ENCODE measurements at regions not wholly inside any gene's neighbourhood (a gene's known extent, or its start where the extent isn't known, plus 50 kb on each side); places are given as distances from the start of the nearest gene placed in this dataset.
"Not testable (repeated sequence)": the region's sequence is repeated elsewhere in the genome, so short reads cannot be mapped to it uniquely, and the experiment has no call there.

DNA sequence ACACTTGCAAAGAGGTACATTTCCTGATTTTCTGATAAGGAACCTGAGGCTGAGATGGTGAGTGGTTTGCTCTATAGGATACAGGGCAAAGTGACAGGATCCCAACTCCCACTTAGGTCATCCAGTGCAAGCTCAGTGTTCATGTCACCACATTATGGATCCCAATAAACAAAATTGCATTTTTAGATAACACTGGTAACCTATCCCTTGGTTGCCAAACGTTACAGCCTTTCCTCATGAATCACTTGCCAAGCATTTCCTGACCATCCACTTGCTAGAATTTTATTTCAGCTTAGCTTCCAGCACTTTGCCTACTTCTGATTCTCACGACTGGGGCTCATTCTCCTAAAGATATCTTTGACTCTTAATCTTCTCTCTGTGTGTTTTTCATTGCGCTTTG lies 131.4 kb upstream of the ODAD2 start:
- DNase-seq = no peak

DNA sequence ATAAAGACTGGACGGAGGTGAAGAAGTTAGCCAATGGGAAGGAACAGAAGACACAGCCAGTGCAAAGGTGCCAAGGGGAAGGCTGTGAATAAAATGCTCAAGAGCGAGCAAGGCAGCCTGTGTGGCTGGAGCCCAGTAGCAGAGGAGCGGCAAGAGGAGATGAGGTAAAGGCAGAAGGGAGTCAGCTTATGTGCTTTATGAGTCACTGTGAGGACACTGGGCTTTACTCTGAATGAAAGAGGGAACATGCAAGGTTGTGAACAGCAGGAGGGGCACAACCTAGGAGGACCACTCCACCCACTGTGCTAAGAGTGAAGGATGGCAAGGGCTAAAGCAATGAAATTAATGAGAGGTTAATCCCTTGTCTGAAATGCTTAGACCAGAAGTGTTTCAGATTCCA lies 129.0 kb upstream of the ODAD2 start:
- DNase-seq = no peak

DNA sequence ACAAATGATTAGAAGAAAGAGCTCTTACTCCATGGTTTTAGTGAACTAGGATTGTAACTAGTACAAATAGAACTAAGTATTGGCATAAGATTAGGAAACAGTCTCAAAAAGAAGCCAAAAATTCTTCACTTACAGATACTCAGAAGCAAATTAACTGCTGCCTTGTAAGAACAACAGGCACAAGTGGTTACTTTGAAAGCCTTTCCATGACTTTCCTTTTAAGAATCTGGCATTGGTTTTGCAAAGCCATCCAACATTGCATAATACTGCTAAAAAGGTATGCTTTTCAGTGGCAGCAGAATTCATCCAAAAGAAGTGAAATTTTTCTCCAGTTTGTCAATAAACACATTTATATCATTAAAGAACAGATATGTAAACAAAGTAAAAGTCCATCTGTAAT lies 126.8 kb upstream of the ODAD2 start:
- DNase-seq = no peak

DNA sequence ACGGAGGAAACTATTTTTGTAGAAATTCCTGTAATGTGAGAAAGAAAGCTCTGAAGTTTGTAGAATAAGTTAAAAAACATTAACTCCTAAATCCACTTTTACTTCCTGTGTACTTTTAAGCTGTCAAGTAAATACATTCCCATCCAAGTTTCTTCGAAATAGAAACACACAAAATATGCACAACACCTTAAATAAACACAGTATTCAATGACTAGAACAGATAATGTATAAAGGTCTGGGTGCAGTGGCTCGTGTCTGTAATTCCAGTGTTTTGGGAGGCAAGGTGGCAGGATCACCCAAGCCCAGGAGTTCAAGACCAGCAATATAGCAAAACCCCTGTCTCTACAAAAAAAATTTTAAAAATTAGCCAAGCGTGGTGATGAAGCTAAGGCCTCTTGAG lies 121.9 kb upstream of the ODAD2 start:
- DNase-seq = no peak

DNA sequence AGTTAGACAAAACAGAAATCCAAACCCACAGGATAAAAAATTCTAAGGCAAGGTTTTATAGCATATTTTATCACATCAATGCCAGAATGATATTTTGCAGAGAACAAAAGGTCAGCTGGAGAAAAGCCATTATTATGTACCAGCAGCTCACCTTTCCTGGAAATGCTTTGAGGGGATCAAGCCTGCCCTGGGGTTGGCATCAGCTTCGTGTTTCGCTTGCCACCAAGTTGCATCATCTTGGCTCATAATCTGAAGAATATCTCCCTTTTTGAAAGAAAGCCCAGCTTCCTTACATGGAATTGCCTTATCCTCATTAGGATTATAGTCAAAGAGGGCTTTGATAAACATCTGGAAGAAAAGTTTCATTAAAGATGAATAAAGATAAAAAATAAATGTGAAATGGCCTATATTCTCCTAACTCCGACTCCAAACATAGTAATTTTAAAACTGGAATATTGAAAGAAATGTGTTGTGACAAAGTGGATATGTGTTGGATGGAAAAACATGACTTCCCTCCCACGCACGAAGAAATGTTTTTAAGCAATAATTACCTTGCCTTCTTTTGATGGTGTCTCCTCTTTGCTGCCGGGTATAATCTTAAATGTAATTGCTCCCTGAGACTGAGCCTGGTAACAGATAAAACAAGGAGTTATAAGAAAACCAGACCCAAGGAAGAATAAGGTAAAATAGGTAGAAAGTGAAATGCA lies 121.3 kb upstream of the ODAD2 start:
- DNase-seq = no peak

DNA sequence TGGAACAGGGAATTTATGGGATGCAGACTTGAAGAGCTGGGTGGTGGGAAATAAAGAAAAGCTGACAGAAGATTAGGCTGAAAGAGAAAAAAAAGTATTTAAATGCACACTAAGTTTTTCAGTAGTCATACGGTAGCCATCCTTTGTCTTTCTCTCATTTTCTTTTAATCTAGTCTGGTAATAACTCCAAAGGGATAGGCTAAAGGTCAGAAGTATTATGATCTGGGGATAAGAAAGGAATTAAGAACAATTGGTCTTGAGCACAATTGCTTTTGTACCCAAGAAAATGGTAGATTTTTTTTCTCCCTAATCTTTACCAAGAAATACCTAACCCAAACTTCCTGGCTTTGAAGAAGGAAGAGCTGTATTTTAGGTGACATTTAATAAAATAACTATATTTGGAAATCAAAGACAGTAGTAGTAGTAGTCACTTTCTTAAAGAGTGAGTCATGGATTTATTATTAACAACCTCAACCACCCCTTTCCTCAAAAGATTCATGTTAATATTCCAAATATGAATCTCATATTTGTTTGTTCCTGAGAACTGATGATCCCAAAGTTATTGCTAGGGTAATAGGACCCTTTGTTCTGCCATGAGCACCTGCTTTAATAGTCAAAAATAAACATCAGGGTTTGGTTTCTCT lies 120.2 kb upstream of the ODAD2 start:
- DNase-seq = no peak

DNA sequence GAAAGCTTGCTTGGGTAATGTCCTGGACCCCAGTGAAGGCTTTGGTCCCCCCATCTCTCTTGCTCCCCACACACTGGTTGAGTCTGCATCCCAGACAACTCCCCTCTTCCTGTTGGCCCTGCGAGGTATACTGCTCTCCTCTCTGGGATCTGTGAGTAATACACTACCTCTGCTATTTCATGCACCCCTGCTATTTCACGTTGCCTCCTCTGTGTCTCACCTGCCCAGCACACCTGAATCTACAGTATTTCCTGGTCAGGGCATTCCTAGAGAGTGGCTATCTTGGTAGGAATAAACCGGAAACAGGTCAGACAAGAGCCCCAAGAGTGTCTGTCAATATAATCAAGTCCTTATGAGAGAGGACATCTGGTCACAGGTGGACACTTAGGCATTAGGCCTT lies 114.3 kb upstream of the ODAD2 start:
- DNase-seq = no peak

DNA sequence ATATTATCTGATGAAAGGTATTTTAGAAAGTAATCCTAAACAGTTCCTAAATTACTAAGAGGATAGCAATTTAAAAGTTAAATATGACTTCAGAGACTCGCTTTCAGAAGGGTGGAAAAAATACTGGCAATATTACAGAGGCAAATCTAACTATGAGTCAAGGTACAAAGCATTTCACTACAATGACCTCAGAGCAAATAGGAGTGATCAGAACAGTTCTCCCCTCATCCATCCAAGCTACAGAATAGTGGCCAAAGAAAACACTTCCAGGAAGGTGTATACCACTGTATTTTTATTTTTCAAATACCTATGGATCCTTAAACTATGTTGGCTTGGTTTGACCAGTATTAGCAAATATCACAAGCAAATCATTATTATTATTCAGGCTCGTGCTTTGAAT lies 112.8 kb upstream of the ODAD2 start:
- no peak for DNase-seq

DNA sequence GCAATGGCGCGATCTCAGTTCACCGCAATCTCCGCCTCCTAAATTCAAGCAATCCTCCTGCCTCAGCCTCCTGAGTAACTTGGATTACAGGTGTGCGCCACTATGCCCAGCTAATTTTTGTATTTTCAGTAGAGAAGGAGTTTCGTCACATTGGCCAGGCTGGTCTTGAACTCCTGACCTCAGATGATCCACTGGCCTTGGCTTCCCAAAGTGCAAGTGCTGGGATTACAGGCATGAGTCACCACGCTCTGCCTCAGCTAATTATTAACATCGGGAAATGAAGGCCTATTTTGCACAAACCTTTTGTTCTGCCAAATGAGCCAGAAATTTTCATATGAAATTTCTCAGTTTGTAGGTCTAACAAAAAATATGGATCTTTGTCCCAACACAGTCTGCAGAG lies 106.7 kb upstream of the ODAD2 start:
- DNase-seq = no peak

DNA sequence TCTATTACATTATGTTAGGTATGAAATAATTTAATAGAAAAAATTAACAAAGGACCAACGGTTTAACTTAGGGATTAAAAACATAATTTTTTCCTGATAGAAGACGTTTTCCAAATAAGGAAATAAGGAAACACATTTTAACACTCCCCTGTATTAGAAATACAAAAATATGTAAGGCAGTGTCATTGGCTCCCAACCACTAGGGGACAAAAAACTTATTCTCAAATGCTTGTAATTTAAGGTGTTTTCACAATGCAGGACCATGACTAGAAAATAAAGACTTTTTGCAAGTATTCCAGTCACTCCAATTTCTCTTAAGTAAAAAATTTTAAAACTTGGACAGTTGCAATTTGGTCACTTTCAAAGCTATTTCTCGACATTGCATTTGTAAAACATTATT lies 98.8 kb upstream of the ODAD2 start:
- DNase-seq = no peak

DNA sequence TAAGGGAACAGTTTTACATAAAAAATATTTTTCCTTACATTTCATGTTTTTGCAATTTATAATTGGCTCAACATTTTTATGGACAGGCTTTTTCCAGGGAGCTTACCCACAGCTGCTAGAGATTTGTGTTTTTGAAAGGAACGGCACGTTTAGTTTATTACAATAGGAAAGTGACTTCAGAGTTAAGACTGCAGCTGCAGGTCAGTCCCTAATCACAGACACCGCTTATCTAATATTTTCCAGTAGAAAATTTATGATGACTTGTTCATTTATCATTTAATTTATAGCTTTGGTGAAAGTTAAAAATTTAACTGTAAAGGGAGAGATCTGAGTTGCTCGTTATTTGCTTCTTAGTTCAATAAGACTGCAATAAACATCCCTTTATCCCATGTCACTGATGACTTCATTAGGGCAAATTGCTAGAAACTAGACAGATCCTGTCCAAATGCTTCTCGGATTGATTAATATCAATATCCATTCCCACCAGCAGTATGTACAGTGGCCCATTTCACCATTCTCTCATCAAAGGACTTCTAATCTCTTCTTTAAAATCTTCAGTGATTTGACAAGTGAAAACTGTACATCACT lies 97.0 kb upstream of the ODAD2 start:
- DNase-seq = no peak

DNA sequence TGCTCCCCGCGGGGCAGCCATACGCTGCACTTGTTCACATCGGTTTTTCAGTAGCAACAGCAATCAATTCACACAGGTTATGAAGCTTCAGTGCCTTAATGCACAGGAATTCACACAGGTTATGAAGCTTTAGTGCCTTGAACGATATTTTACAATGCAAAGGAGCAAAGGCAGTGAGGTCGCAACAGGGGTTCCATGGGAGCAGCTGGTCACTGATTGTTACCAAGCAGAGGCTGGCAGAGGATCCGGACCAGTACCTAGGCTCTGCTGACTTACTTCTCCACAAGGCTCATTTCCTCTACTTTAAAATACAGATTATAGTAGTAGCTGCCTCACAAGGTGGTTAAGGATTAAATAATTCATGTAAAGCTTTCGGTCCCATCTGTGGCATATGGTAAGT lies 95.2 kb upstream of the ODAD2 start:
- DNase-seq = peak; percentile 67

DNA sequence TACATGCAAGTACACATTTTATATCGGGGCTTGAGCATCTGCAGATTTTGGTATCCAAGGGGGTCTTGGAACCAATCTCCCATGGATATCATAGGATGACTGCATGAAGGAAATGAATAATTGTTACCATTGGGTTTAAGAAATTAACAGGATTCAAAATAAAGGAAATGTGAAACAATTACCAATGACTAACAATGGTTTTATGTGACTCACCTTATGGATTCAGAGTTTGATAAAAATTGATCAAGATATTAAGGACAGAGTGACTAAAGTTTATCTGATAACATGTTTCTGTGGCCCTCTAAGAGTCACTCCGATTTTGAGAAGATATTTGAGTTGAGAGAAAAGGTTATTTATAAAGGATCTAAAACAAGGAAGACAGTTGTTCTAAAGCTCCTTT lies 93.0 kb upstream of the ODAD2 start:
- DNase-seq = no peak

DNA sequence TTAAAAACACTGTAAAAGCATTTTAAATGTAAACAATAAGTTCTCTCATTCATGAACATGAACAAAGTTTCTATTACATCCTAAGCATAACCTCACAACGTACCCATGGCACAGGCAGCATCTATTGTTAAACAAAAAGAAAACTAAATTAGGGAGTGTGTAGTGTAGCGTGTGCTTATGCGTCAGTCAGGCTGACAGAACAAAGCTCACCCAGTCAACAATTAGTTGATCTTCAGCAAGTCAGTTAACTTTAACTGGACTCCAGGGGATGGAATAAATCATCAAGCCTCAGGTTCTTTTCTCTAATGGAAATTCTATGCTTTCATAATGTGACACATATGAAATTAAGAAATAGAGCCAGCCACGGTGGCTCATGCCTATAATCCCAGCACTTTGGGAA lies 91.6 kb upstream of the ODAD2 start:
- DNase-seq = no peak

DNA sequence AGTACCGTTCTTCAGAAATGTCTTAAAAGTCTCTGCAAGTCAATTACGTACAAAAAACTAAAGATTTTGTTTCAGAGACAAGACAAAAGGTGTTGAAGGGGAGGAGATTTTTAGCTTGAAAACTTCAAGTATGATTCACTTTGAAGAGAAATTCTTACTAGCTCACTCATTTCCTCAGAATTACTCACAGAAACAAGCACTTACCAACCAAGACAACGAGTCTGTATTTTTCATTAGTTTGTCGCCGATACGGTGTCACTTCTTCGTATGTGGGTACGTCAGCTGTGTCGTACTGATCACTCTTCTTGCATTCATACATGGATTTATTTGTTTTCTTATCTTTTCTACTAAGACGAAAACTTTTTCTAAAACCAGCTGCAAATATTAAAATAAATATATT lies 90.6 kb upstream of the ODAD2 start:
- no peak for DNase-seq

DNA sequence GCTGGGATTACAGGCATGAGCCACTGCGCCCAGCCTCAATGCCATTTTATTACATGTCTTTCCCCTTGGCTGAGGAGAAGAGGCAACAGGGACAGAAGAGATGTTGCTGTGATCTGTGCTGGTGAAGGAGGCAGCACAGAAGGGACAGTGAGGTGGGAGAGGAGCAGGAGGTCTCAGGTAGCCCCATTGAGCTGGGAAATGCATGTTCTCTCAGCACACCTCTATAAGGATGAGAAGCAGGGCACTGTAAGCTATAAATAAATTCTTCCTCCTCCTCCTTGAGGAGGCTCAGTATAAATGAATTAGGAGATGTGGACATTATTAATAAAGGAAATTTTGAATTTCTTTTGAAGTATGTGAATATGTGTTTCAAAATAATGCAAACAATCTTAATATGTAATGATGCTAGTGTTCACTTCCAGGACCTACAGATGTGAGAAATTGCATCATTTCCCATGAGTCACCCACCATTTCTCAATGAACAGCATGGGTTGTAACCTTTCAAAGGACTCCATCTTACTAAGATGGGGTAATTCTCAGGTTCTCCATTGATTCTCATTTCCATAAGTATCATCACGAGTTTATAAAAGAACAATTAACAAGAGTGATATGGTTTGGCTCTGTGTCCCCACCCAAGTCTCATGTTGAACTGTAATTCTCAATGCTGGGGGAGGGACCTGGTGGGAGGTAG lies 88.9 kb upstream of the ODAD2 start:
- DNase-seq = no peak

DNA sequence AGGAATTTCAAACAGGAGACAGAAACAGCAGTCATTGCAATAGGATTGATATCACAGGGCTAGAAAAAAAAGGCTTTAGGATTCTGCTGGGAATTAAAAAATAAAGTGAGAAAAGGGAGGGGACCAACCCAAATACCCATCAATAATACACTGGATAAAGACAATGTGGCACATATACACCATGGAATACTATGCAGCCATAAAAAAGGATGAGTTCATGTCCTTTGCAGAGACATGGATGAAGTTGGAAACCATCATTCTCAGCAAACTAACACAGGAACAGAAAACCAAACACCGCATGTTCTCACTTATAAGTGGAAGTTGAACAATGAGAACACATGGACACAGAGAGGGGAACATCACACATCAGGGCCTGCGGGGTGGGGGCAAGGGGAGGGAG lies 86.9 kb upstream of the ODAD2 start:
- DNase-seq = not testable (repeated sequence)

DNA sequence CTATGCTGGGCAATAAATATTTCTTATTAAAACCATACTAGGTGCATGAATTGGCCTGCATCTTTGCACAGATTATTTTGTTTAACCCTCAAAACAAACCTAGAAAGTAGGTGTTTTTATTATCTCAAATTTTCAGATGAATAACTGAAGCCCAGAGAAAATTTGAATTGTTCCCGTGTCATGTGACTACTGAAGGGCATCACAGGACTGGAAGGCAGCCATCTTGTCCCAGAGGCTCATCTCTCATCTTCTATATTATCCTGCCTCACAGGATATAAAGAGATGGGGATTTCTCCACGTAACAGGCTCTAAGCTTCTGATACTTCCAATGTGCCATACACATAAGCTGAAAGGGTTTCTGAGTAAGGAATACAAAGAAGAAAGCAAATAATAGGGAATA lies 84.0 kb upstream of the ODAD2 start:
- DNase-seq = no peak

DNA sequence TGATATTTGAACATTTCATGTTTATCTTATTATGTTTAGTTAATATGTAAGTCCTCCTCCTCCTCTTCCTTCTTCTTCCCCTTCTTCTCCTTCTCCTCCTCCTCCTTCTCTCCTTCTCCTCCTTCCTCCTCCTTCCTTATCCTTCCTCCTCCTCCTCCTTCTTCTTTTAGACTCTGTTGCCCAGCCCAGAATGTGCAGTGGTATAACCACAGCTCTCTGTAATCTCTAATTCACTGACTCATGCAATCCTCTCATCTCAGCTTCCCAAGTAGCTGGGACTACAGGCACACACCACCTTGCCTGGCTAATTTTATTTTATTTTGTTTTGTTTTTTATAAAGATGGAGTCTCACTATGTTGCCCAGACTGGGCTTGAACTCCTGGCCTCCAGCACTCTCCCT lies 83.4 kb upstream of the ODAD2 start:
- no peak for DNase-seq

DNA sequence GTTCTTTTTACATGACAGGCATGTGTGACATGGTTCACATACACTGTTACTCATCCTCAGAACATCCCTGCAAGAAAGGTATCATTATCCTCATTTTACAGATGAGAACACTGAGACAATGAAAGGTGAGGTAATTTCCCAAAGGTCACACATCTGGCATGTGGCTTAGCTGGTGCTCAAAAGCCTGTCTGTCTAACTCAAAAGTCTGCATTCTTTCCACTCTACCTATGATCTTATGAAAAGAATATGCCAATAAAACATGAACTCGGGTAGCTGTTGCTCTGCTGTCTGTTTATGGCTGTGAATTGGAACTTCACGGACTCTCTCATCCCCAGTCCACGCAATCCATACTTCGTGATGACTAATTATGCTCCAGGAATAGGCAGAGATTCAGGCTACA lies 79.0 kb upstream of the ODAD2 start:
- DNase-seq = no peak

DNA sequence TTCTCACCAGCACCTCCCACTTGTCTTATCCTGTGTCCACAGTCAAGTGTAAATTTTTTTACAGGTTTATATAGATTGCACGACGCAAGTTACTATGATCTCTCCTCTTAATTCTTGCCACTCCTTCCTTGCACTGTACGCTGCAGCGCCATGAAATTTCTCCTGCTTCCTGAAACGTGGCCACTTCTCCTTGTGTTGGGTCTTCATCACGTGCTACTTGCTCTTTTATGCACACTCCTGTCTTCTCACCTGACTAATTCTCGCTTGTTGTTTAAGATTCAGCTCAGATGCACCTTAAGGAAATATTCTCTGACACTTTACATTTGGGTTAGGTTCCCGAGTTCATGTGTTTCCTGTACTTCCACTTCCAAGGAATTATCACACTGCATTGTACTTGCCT lies 76.5 kb upstream of the ODAD2 start:
- DNase-seq = no peak

DNA sequence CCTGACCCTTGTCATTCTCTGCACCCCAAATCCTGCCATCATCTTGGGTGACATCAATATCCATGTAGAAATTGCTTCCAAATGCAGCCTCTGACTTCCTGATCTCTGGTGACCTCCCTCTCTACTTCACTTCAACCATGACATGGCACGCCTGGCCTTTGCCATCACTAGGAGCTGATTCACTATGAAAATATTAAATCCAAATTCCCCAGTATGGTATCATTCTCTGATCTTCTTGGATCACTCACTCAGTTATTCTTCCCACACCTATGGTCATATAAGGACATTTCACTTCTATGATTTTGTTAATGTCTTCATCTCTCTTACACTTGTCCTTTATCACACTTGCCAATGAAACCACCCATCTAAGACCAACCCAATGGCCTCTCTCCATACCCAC lies 73.7 kb upstream of the ODAD2 start:
- no peak for DNase-seq

DNA sequence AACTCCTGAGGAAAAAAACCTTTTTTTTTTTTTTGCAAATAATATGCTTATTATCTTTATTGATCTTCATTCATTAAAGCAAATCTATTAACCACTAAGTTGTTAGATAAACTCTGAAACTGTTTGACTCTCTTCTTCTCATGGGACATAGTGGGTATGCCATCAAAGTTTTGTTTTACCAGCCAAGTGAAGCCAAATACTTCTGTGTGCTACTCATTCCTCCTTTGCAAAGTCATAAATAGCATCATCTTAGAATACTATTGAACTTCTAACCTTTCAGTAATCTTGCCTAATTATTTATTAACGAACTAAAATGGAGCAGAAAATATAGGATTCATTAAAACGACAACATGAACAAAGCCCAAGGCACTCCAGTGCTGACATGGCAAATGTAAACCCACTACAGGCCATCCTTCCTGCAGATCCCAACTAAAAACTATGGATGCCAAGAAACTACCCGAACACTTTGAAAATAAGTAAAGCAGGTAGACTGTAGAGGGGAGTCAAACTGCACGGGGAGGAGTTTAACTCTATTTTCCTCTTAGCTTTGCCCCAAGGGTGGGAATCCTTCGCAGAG lies 61.2 kb upstream of the ODAD2 start:
- DNase-seq = no peak

DNA sequence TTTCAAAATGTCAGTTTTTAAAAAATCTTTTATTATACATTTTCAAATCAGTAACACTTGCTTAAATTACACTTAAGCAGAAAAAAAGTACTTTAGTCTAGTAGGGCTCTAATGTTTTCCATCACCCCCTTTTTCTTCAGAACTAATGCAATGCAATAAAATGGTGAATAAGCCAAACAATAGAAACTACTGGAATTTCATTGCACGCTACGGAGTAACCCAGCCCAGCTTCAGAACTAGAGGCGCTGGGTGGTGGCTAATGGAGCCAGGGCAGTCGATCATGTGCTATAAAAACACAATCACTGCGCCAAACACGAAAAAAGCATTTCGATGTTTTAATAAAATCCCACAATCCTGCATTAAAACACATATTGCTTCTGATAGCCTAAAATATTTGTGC lies 59.9 kb upstream of the ODAD2 start:
- DNase-seq = no peak
